ENCODE measurements at regions not wholly inside any gene's neighbourhood (a gene's known extent, or its start where the extent isn't known, plus 50 kb on each side); places are given as distances from the start of the nearest gene placed in this dataset.
"Not testable (repeated sequence)": the region's sequence is repeated elsewhere in the genome, so short reads cannot be mapped to it uniquely, and the experiment has no call there.

DNA sequence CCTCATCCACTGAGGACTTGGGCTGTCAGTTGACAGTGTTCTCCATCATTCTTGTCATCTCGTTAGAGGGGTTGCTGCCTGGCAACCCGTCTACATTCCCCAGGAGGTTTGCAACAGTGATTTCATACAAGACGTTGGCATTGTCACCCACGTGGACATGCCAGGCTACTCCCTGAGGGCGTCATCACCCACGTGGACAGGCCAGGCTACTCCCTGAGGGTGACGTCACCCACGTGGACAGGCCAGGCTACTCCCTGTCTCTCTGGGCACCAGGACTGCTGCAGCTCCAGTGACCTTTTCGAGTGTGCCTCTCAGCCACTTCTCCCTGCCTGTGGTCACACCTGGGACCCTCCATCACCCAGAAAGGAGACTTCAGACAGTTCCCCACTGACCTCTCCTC is 212.1 kb upstream of the NUPR2 start:
- not testable (repeated sequence) for TF ChIP-seq SIN3A (IDR thresholded peaks at IDR 0.05; ENCODE audit: borderline replicate concordance, insufficient read depth, low read depth, low read length)
- TF ChIP-seq, protein P1, sequence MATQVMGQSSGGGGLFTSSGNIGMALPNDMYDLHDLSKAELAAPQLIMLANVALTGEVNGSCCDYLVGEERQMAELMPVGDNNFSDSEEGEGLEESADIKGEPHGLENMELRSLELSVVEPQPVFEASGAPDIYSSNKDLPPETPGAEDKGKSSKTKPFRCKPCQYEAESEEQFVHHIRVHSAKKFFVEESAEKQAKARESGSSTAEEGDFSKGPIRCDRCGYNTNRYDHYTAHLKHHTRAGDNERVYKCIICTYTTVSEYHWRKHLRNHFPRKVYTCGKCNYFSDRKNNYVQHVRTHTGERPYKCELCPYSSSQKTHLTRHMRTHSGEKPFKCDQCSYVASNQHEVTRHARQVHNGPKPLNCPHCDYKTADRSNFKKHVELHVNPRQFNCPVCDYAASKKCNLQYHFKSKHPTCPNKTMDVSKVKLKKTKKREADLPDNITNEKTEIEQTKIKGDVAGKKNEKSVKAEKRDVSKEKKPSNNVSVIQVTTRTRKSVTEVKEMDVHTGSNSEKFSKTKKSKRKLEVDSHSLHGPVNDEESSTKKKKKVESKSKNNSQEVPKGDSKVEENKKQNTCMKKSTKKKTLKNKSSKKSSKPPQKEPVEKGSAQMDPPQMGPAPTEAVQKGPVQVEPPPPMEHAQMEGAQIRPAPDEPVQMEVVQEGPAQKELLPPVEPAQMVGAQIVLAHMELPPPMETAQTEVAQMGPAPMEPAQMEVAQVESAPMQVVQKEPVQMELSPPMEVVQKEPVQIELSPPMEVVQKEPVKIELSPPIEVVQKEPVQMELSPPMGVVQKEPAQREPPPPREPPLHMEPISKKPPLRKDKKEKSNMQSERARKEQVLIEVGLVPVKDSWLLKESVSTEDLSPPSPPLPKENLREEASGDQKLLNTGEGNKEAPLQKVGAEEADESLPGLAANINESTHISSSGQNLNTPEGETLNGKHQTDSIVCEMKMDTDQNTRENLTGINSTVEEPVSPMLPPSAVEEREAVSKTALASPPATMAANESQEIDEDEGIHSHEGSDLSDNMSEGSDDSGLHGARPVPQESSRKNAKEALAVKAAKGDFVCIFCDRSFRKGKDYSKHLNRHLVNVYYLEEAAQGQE (IDR thresholded peaks at IDR 0.05; ENCODE audit: insufficient read depth in 1 of 2, low read depth in 2 of 2, low read length in 1 of 2) = not testable (repeated sequence)
